Loucy (cell line): ENCODE measurements at regions not wholly inside any gene's neighbourhood (a gene's known extent, or its start where the extent isn't known, plus 50 kb on each side); places are given as distances from the start of the nearest gene placed in this dataset.

Experiments used
- H2AFZ ChIP-seq: fragments of 200-600 bp; sonication (generic); 2 replicates; pipeline ENCODE4 v1.6.0; 2016; ENCODE audit warnings: antibody characterized with exemption, mild to moderate bottlenecking, low read length, moderate library complexity
- H3F3A ChIP-seq: fragments of 200-600 bp; 2 replicates; pipeline ENCODE4 v1.6.0; 2016; ENCODE audit warnings: antibody characterized with exemption, low read depth, mild to moderate bottlenecking
- H3K27me3 ChIP-seq: fragments of 200-600 bp; sonication (generic); 2 replicates; pipeline ENCODE4 v1.6.1; 2014; ENCODE audit warnings: low read length, mild to moderate bottlenecking; ENCODE audit not compliant: insufficient read depth, poor library complexity, severe bottlenecking
- H3K36me3 ChIP-seq: fragments of 200-600 bp; sonication (generic); 2 replicates; pipeline ENCODE4 v1.6.1; 2016; ENCODE audit warnings: low read length; ENCODE audit not compliant: insufficient read depth
- H3K4me1 ChIP-seq: fragments of 200-600 bp; sonication (generic); 2 replicates; pipeline ENCODE4 v1.5.1; 2014; ENCODE audit warnings: low read length, mild to moderate bottlenecking; ENCODE audit not compliant: insufficient read depth, poor library complexity, severe bottlenecking
- H3K4me2 ChIP-seq: fragments of 200-600 bp; sonication (generic); 2 replicates; pipeline ENCODE4 v1.6.0; 2014; ENCODE audit warnings: antibody characterized with exemption, low read length, low read depth, mild to moderate bottlenecking; ENCODE audit not compliant: poor library complexity, severe bottlenecking
- H3K4me3 ChIP-seq: fragments of 200-600 bp; sonication (generic); 2 replicates; pipeline ENCODE4 v1.5.1; 2014; ENCODE audit warnings: low read length, mild to moderate bottlenecking, mixed read lengths; ENCODE audit not compliant: poor library complexity, severe bottlenecking
- H3K79me2 ChIP-seq: fragments of 200-600 bp; sonication (generic); 2 replicates; pipeline ENCODE4 v1.6.1; 2014; ENCODE audit warnings: low read length; ENCODE audit not compliant: insufficient read depth
- H3K9ac ChIP-seq: fragments of 200-600 bp; sonication (generic); 2 replicates; pipeline ENCODE4 v1.6.0; 2014; ENCODE audit warnings: mild to moderate bottlenecking, low read depth, low read length, moderate library complexity; ENCODE audit not compliant: poor library complexity, severe bottlenecking
- H3K9me2 ChIP-seq: fragments of 200-600 bp; sonication (generic); replicated peaks from 2 replicates; pipeline ENCODE4 v1.6.1; 2016; ENCODE audit warnings: low read depth, low read length, mixed read lengths
- H3K9me3 ChIP-seq: fragments of 200-600 bp; sonication (generic); 2 replicates; pipeline ENCODE4 v1.6.1; 2014; ENCODE audit warnings: mild to moderate bottlenecking, antibody characterized with exemption, low read length, low read depth; ENCODE audit not compliant: insufficient read depth
- H4K20me1 ChIP-seq: fragments of 200-600 bp; sonication (generic); 2 replicates; pipeline ENCODE4 v1.6.0; 2014; ENCODE audit warnings: antibody characterized with exemption, low read length, mild to moderate bottlenecking; ENCODE audit not compliant: insufficient read depth, poor library complexity, severe bottlenecking
- CTCF ChIP-seq: fragments of 200-600 bp; sonication (generic); conservative IDR thresholded peaks from 2 replicates; pipeline ENCODE4 v1.5.1; 2014; ENCODE audit warnings: mild to moderate bottlenecking, antibody characterized with exemption, low read length
- EZH2phosphoT487 ChIP-seq: fragments of 200-600 bp; IDR thresholded peaks from 2 replicates; pipeline ENCODE4 v1.6.1; 2018; ENCODE audit warnings: antibody characterized with exemption, mild to moderate bottlenecking, moderate library complexity, borderline replicate concordance

GRCh38 chr6:51494342-51494741 lies 593.1 kb downstream of the PKHD1 start:
- Histone ChIP-seq H3K9ac (no peak overlapping the region), H3K9me3 (no peaks in the 10 kb centered on the region), H3K4me3 (no peak overlapping the region), H3K9me2 (no peaks in the 10 kb centered on the region), H2AFZ (no peak overlapping the region), H3K27me3 (no peaks in the 10 kb centered on the region), H3K79me2 (no peaks in the 10 kb centered on the region), H3K4me2 (no peak overlapping the region), H4K20me1 (no peaks in the 10 kb centered on the region), H3K36me3 (no peaks in the 10 kb centered on the region), H3K4me1 (no peaks in the 10 kb centered on the region), H3F3A (no peaks in the 10 kb centered on the region)
- TF ChIP-seq CTCF: peak; percentile 28; the same call in 1 of the 2 replicates
- TF ChIP-seq EZH2phosphoT487: no peak

DNA sequence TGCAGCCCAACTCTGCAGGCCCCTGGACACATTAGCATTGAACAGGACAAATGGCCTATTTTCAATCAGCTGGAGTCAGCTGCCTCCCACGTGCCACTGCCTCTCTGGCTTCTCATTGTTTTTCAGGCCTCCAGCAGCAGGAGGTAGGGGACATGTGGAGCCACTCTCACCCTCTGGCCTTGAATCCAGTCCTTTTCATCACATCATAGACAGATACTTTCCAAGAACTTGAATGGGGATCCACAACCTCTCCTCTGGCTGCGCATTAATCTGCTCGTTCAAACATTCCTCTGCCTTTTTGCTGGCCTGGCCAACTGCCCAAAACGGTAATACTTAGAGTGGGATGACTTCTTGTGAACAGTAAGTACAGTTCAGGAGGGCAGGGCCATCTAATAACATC lies 592.3 kb downstream of the PKHD1 start:
- Histone ChIP-seq H3K4me3 (no peak overlapping the region), H3K36me3 (no peaks in the 10 kb centered on the region), H3K4me1 (no peaks in the 10 kb centered on the region), H3K9ac (no peak overlapping the region), H3K9me3 (no peaks in the 10 kb centered on the region), H3K4me2 (no peak overlapping the region), H3K27me3 (no peaks in the 10 kb centered on the region), H2AFZ (no peak overlapping the region), H4K20me1 (no peaks in the 10 kb centered on the region), H3K9me2 (no peaks in the 10 kb centered on the region), H3K79me2 (no peaks in the 10 kb centered on the region), H3F3A (no peaks in the 10 kb centered on the region)
- TF ChIP-seq CTCF (no peak), EZH2phosphoT487 (no peak)

GRCh38 chr6:51495610-51496396 lies 591.6 kb downstream of the PKHD1 start:
- Histone ChIP-seq H4K20me1 (no peaks in the 10 kb centered on the region), H3K79me2 (no peaks in the 10 kb centered on the region), H3K9ac (no peak overlapping the region), H3K9me3 (no peaks in the 10 kb centered on the region), H2AFZ (no peak overlapping the region), H3K4me2 (no peak overlapping the region), H3K4me3 (no peak overlapping the region), H3K27me3 (no peaks in the 10 kb centered on the region), H3F3A (no peaks in the 10 kb centered on the region), H3K36me3 (no peaks in the 10 kb centered on the region), H3K9me2 (no peaks in the 10 kb centered on the region), H3K4me1 (no peaks in the 10 kb centered on the region)
- TF ChIP-seq EZH2phosphoT487 (no peak), CTCF (no peak)
